Ammon's horn (tissue), 1 donor: ENCODE measurements at regions not wholly inside any gene's neighbourhood (a gene's known extent, or its start where the extent isn't known, plus 50 kb on each side); places are given as distances from the start of the nearest gene placed in this dataset.

Experiments used
- DNase-seq: peaks from one replicate; pipeline ENCODE4 v3.0.0-alpha.2; 2016; ENCODE audit warnings: low spot score

DNA sequence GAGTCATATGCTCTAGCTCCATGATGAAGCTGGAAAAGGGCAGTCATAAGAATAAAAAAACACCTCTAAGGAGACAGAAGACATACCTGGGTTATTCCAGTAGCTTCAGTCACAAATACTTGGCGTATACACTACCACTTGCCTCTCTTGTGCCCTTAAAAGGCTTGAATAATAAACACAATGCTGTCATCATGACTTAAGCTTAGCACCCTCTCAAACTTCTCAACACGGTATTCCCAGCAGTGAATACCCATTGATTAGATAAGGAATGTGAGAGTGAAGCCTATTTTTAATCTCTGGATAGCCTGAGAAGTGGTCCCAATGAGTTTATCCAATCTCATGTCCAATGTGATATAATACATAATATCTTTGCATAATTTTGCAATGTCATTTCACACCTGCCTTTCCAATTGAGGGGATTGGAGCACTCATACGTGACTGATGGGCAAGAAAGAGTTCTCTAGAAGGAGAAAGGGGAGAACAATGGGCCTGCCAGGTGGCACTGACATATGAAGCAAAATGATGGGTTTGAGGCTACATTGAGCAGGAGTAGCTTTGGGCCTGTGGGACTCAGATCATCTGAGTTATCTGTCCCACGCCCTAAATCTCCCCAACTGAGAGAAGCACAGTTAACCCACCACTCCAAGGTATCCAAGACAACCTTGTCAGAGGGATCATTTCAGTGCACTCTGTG is 298.6 kb upstream of the DAB1 start:
- DNase-seq: no peak

GRCh38 chr1:57721001-57721400 is 297.1 kb upstream of the DAB1 start:
- DNase-seq: no peak

- no peak for DNase-seq
Observed at GRCh38 chr1:57719274-57719673, 295.4 kb upstream of the DAB1 start.

- DNase-seq: peak; percentile 18
Observed at GRCh38 chr1:57713501-57713900, 289.6 kb upstream of the DAB1 start.

DNA sequence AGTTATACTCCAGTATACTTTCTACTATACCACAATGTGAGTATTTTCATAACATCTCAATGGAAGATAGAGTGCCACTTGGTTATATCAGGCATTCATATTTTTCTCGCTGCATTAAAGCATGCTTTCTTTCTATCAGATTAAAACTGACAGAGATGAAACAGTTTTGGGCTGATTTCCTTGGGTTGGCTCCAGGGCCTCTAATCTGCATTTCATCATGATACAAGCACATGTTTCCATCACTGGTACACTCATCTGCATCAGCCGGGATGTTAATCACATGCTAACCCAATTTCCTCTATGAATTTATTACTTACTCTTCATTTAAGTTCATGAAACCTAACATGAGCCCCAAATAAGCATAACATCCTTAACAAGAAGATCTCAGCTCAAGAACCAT is 289.0 kb upstream of the DAB1 start:
- no peak for DNase-seq

DNA sequence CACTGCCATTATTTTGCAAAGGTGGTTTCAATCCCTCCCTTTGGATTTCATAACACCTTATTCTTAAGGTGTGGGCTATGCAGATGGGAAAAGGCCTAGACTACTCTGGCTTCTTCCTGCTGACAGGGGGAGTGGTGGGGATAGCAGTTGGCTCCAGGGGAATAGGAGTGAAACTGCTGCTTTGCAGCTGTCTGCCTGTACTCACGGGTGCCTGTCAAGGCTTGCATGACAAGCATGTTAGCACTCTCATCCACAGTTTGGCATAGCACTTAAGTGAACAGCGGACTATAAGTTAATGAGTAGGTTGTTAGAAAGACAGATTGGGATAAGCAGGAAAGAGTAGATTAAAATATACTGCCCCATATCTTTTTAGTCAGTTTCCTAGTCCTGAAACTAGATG is 287.5 kb upstream of the DAB1 start:
- DNase-seq: no peak

DNA sequence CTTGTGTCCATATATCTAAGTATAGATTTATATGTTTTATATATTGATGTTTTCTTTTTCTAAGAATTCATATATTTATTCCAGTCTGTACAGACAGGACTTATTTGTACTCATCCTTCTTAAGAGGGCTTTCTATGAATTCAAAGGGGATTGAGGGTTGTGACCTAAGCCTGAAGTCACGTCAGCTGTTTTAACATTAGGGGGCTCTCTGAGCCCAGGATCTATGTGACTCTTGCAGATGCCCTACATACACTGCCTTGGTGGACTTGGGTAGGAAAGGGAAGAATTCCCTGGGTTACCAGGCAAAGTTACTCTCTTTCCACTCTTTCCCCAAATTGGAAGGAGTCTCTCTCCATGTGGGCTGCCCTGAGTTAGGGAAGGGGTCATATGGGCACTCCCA is 283.8 kb upstream of the DAB1 start:
- no peak for DNase-seq

DNA sequence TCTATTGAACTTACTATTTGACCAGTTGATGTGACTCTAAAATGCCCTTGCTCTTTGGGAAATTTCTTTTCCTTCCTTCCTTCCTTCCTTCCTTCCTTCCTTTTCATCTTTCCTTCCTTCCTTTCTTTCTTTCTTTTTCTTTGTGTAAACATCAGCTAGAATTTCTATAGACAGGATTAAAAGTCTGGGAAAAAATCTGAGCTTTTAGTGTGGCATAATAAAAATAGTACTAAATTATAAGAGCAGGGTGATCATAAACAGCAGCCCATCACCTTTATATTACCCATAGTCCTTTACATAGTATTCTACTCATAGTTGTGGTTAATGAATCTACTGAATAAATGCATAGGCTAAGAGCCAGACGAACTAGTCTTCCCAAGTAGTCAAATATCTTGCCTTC is 281.0 kb upstream of the DAB1 start:
- no peak for DNase-seq

DNA sequence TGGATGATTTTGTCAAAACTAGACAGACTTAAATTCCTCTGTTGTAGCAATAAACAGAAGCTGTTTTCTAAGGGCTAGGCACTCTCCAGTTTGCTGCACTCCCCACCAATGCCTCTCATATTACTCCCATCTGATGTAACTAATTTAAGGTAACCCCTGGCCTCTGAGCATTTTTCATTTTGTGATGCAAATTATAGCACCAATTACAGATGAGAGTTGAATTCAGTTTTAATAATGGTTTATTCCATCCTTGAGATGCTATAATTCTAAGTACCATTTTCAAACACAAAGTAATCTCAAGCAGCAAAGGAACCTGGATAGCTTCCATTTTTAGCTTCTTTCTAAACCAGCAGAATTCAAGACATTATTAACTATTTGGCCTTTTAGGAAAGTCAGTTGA is 280.4 kb upstream of the DAB1 start:
- DNase-seq: no peak

DNA sequence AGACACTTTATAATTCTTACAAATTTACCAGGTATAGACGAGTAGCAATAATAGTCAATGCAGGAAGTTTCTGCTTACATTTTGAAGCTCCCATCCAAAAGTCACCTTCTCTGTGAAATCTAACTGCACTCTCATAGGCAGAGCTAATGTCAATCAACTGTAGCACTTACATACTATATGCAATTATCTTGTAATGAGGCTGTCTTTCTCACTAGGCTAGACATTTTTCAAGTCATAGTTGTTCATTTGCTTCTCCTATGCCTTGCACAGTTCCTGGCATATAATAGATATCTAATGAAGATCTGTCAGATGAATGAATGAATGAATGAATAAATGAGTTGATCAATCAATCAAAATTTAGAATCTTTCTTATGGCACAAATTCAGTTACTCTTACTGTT is 273.0 kb upstream of the DAB1 start:
- DNase-seq: no peak

DNA sequence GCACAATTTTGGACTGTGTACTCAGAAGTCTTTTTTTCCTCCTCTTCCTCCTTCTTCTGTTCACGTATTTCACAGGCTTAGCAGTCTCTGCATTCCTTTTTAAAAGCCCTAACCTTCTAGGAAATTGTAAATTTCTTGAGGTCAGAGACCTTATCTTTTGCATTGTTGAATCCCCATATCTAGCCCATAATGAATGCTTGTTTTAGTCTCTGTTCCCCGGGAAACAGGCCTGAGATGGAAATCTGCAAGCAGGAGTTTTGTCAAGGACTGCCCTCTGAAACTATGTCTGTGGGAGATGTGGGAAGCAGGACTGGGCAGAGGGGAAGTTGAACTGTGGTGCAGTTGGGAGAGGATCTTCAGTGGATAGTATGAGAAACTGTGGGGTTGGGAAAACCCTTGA is 272.2 kb upstream of the DAB1 start:
- no peak for DNase-seq

GRCh38 chr1:57686306-57686705 is 262.4 kb upstream of the DAB1 start:
- DNase-seq: no peak

DNA sequence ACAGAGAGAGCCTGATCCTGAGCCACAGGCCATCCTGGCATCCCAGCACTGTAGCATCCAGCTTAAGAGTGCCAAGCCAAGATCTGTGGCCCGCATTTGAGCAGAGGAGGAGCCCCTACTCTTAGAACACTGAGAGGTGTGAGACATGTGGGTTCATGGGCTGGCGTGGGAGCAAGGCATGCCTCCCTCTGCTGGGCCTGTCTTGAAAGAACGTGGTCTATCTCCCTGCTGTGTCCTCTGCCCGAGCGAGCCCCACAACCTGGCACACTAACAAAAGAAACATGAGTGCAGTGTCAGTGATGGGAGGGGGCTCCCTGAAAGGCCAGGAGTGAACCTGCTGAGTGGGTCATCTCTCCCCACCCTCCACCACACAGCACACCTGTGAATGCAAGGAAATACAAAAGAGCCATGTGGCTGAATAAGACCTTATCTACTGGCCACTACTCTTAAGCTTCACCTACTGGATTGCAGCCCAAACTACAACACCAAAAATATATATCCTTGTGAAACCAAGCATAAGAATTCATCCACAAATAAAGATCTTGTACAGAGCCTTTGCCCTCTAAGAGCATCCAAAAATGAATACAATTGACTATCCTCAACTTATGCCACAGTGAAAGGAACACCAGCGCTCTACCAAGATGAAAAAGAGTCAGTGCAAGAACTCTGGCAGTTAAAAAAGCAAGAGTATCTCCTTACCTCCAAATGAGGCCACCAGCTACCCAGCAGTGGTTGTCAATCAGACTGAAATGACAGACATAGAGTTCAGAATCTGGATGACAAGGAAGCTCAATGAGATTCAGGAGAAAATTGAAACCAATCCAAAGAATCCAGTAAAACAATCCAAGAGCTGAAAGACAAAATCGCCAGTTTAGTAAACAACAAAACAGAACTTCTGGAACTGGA is 259.4 kb upstream of the DAB1 start:
- no peak for DNase-seq

GRCh38 chr1:57678138-57678537 is 254.3 kb upstream of the DAB1 start:
- DNase-seq: no peak

DNA sequence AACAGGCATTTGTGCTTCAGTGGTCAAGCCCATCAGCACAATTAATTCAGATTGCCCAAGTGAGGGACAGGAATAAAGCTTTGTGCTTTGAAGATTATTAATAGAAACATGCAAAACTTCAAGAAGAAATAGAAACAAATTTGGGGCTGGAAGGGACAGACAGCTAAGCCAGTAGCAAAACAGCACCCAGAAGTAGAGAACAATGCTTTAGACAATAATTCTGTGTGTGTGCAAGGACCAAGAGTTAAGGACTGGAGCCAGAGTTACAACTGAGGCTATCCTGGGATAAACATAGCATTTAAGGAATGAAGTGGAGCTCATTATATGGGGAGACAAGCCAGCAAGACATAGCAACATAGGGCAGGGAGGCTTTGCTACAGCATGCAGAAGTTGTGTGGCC is 251.9 kb upstream of the DAB1 start:
- no peak for DNase-seq

GRCh38 chr1:57674801-57675200 is 250.9 kb upstream of the DAB1 start:
- no peak for DNase-seq

DNA sequence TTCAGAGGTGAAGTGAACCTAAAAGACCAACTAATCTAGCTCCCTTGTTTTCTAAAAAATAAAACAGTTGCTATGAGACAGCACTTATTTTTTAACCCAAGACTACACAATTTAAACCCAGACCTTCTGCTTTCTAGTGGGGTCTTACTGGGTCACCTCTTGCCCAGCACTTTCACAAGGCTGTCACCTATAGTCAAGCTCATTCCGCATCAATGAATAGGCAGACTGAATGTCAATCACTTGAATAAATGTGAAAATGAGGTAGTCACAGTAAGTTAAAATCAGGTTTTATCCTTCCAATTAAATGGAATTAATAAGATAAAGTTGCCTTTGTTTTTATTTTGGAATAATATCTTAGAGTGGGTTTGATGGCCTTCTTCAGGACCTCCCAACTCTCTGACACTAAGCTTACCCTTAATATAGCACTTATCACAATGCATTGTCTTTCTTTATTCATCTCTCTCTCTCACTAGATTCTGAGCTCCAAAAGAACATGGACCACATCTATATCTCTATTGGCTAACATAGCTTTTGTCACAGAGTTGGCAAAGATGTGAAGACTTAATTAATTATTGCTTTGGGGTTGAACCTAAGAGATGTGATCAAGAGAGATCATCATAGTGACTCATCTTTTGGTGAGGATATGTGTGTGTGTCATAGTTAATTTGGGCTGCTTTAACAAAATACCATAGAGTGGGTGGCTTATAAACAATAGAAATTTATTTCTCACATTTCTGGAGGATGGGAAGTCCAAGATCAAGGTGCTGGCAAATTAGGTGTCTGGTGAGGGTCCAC is 248.7 kb upstream of the DAB1 start:
- DNase-seq: no peak

- no peak for DNase-seq
Observed at GRCh38 chr1:57671750-57672149, 247.9 kb upstream of the DAB1 start.

GRCh38 chr1:57659804-57660203 is 235.9 kb upstream of the DAB1 start:
- DNase-seq: no peak

GRCh38 chr1:57655161-57655560 is 231.3 kb upstream of the DAB1 start:
- DNase-seq: no peak

- DNase-seq: no peak
Observed at GRCh38 chr1:57644667-57645066, 220.8 kb upstream of the DAB1 start.

- no peak for DNase-seq
Observed at GRCh38 chr1:57638239-57638638, 214.4 kb upstream of the DAB1 start.

GRCh38 chr1:57637155-57637554 is 213.3 kb upstream of the DAB1 start:
- DNase-seq: no peak
